ENCODE measurements at regions not wholly inside any gene's neighbourhood (a gene's known extent, or its start where the extent isn't known, plus 50 kb on each side); places are given as distances from the start of the nearest gene placed in this dataset.

DNA sequence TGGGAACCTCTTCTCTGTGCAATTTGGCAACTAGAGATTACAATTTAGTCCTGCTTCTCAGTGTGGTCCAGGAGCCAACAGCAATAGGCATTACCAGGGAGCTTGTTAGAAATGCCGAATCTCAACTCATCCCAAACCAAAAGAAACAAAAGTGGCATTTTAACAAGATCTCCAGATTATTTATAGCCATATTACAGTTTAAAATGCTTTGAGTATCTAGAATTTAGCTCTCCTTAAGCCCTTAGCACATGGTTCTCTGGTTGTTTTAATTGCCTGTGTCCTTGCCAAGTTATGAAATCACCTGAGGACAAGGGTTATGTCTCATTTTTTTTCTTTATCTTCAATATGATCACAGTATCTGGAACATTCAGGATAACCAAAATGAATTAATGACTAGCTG is 51.6 kb upstream of the TAS2R1 start:
- Mint-ChIP-seq H3K27ac (no peak overlapping the region), H3K9me3 (peaks cover 13% of the 10 kb centered on the region), H3K36me3 (no peaks in the 10 kb centered on the region), H3K4me3 (no peak overlapping the region), H3K27me3 (no peaks in the 10 kb centered on the region), H3K4me1 (ENCODE audit: low read depth) (no peaks in the 10 kb centered on the region)
- ChIA-PET POLR2A (no interaction called here), CTCF (no interaction called here)
- DNase-seq, result no peak
- intact Hi-C loops (cut with micrococcal nuclease), result no loop called here
